ENCODE measurements at regions not wholly inside any gene's neighbourhood (a gene's known extent, or its start where the extent isn't known, plus 50 kb on each side); places are given as distances from the start of the nearest gene placed in this dataset.
A peak's percentile ranks its signal among the peaks of the same experiment; 100 is the strongest.

DNA sequence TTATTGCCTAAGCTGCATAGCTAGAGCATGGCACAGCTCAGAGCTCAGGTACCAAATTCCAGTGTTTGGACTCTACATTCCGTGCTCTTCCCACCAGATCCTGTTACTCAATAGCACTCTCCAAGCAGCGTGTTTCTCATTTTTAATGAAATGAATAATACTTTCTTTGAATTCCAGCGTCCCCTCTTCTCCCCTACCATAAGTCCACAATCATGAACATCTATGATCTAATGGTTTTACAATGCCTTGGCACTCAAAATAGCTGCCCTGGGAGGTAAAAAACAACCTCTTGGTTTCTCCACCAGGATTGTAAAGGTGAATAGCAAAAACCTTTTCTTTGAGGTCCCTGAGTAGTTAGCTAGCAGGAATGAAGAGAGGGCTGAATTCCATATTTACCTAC is 480.0 kb upstream of the PKN2 start:
- H3K4me1 Mint-ChIP-seq, result no peaks in the 10 kb centered on the region
- H3K36me3 Mint-ChIP-seq (ENCODE audit: low read depth), result no peaks in the 10 kb centered on the region
- H3K27ac Mint-ChIP-seq, result no peak overlapping the region
- H3K4me3 Mint-ChIP-seq, result no peak overlapping the region
- no peaks in the 10 kb centered on the region for H3K9me3 Mint-ChIP-seq
- TF ChIP-seq, protein P1, sequence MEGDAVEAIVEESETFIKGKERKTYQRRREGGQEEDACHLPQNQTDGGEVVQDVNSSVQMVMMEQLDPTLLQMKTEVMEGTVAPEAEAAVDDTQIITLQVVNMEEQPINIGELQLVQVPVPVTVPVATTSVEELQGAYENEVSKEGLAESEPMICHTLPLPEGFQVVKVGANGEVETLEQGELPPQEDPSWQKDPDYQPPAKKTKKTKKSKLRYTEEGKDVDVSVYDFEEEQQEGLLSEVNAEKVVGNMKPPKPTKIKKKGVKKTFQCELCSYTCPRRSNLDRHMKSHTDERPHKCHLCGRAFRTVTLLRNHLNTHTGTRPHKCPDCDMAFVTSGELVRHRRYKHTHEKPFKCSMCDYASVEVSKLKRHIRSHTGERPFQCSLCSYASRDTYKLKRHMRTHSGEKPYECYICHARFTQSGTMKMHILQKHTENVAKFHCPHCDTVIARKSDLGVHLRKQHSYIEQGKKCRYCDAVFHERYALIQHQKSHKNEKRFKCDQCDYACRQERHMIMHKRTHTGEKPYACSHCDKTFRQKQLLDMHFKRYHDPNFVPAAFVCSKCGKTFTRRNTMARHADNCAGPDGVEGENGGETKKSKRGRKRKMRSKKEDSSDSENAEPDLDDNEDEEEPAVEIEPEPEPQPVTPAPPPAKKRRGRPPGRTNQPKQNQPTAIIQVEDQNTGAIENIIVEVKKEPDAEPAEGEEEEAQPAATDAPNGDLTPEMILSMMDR (IDR thresholded peaks at IDR 0.05), result no peak
- no peak for DNase-seq
- no peaks in the 10 kb centered on the region for H3K27me3 Mint-ChIP-seq (ENCODE audit: low read depth, poor library complexity)

DNA sequence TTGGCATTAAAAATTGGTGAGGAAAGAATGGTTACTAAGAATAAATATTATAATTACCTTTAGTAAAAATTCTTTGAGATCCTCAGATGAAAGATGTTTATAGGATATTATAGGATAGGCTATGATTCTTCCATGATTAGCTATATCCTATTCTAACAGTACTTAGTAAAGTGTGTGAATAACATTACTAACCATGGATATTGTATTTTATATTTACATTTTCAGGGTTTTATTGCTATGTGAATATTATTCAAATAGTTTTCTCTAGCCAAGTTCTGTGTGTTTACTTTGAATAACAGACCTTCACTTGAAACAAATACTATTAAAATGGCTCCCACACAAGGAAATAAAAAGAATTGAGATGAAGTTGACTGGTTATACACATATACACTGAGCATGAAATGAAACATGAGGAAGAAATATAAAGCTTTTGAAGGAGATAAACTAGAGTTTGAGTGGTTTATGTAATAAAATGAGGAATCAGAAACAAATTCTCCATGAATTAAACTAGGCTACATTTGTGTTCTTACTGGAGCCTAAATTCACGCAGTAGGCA is 479.4 kb upstream of the PKN2 start:
- no peak for DNase-seq
- Mint-ChIP-seq H3K27me3 (ENCODE audit: low read depth, poor library complexity) (no peaks in the 10 kb centered on the region), H3K27ac (no peak overlapping the region), H3K4me3 (no peak overlapping the region), H3K36me3 (ENCODE audit: low read depth) (no peaks in the 10 kb centered on the region), H3K9me3 (no peaks in the 10 kb centered on the region), H3K4me1 (peaks cover under 1% of the 10 kb centered on the region)
- TF ChIP-seq, protein P1 (IDR thresholded peaks at IDR 0.05), result no peak

DNA sequence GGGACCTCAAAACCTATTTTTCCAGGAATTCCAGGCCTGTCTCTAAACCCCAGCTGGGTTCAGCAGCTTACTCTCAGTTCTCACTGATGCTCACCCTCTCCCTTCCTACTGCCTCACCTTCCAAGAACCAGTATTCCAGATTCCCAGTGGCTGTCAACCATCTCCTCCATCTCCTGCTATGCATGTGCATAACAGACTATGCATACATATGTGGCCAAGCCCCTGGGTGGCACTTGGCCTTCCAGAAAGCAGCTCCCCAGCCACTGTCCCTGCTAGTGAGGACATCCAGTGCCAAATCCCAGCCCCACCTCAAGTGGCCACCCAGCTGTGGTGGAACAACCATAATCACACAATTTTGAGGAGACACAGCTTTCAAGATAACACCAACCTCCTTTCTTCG is 475.7 kb upstream of the PKN2 start:
- no peak overlapping the region for H3K4me3 Mint-ChIP-seq
- H3K27me3 Mint-ChIP-seq (ENCODE audit: low read depth, poor library complexity), result peaks cover 3% of the 10 kb centered on the region
- DNase-seq, result no peak
- no peaks in the 10 kb centered on the region for H3K36me3 Mint-ChIP-seq (ENCODE audit: low read depth)
- TF ChIP-seq, protein P1 (IDR thresholded peaks at IDR 0.05), result no peak
- peaks cover 18% of the 10 kb centered on the region for H3K4me1 Mint-ChIP-seq
- no peak overlapping the region for H3K27ac Mint-ChIP-seq
- no peaks in the 10 kb centered on the region for H3K9me3 Mint-ChIP-seq

DNA sequence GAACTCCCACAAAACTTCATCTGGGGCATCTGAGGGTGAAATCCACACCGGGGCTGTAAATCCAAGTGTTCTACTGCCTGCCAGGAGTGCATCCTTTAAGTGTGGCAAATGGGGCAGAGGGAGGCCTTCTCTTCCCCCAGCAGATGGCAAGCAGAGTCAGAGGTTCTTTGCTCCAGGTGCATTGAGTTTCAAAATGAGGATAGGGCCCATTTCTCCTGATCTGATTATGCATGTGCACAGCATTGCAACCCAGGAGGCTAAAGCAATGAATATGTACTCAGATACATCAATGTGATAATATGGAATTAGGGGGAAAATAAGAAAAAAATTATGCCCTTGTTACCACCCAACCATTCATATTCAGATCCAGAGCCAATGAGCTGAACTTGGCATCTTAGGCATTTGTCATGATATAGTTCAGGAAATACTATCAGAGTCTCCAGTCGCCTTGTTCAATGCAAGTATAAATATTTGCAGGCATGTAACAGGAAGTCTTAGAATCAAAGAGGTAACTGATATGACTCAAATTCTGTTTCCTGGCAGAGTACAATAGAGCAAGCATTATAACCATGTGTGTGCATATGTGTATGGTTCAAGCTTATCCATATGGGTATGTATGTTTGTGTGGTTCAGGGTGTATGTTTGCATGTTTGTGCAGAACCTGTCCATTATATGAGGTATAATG is 473.8 kb upstream of the PKN2 start:
- peaks cover 18% of the 10 kb centered on the region for H3K4me1 Mint-ChIP-seq

DNA sequence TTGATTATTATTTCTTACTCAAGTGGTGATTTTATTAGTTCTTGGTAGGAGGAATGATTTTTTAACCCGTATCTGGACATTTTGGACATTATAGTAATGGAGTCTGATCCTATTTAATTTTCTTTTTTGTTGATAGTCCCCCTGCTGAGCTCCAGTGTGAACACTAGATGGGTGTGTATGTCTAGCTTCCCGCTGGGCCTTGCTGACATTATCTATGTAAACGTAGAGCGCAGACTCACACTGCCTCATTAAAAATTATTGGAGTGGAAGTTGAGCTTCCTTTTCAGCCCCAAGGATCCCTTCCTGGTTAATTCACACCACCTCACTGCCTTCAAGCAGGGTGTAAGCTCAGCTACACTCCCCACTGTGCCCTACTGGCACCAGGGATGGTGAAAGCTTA is 467.6 kb upstream of the PKN2 start:
- Mint-ChIP-seq H3K9me3 (peaks cover 15% of the 10 kb centered on the region), H3K36me3 (ENCODE audit: low read depth) (peaks cover 5% of the 10 kb centered on the region), H3K4me3 (no peak overlapping the region), H3K27ac (no peak overlapping the region), H3K27me3 (ENCODE audit: low read depth, poor library complexity) (peaks cover 3% of the 10 kb centered on the region), H3K4me1 (peaks cover 12% of the 10 kb centered on the region)
- DNase-seq, result no peak
- TF ChIP-seq, protein P1 (IDR thresholded peaks at IDR 0.05), result no peak

More for the DNA sequence above, 473.8 kb upstream of the PKN2 start:
- no peaks in the 10 kb centered on the region for H3K36me3 Mint-ChIP-seq (ENCODE audit: low read depth)
- TF ChIP-seq, protein P1 (IDR thresholded peaks at IDR 0.05), result no peak
- DNase-seq, result no peak
- peaks cover 3% of the 10 kb centered on the region for H3K27me3 Mint-ChIP-seq (ENCODE audit: low read depth, poor library complexity)
- peaks cover 2% of the 10 kb centered on the region for H3K9me3 Mint-ChIP-seq
- H3K4me3 Mint-ChIP-seq, result no peak overlapping the region
- peak overlapping the region; percentile 10 for H3K27ac Mint-ChIP-seq

DNA sequence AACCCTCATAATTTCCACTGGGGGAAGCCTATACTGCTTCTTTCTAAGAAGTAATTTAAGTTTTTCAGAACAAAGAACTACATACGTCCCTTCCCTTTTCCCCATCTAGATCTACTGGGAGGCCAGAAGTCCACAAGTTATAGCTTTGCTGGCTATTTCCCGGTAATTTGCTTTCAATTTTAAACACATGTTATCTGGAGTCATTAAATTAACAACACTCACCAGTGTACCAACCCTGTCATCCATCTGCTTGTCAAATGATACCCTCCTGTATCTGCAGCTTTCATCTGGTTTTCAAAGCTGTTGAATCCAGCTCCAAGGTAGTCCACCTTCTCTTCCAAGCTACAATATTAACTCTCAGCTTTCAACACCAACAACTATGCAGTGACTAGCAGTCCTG is 466.7 kb upstream of the PKN2 start:
- H3K4me3 Mint-ChIP-seq, result no peak overlapping the region
- peaks cover 5% of the 10 kb centered on the region for H3K36me3 Mint-ChIP-seq (ENCODE audit: low read depth)
- H3K27me3 Mint-ChIP-seq (ENCODE audit: low read depth, poor library complexity), result no peaks in the 10 kb centered on the region
- no peak overlapping the region for H3K27ac Mint-ChIP-seq
- H3K4me1 Mint-ChIP-seq, result peaks cover 12% of the 10 kb centered on the region
- peaks cover 15% of the 10 kb centered on the region for H3K9me3 Mint-ChIP-seq
- DNase-seq, result no peak
- TF ChIP-seq, protein P1 (IDR thresholded peaks at IDR 0.05), result no peak
